T1000 (cell line): ENCODE measurements at regions not wholly inside any gene's neighbourhood (a gene's known extent, or its start where the extent isn't known, plus 50 kb on each side); places are given as distances from the start of the nearest gene placed in this dataset.

ENCODE experiments used
- DNase-seq: peaks from one replicate; lab custom pipeline; 2025; ENCODE audit warnings: mixed read lengths; lab: John Stamatoyannopoulos, UW

DNA sequence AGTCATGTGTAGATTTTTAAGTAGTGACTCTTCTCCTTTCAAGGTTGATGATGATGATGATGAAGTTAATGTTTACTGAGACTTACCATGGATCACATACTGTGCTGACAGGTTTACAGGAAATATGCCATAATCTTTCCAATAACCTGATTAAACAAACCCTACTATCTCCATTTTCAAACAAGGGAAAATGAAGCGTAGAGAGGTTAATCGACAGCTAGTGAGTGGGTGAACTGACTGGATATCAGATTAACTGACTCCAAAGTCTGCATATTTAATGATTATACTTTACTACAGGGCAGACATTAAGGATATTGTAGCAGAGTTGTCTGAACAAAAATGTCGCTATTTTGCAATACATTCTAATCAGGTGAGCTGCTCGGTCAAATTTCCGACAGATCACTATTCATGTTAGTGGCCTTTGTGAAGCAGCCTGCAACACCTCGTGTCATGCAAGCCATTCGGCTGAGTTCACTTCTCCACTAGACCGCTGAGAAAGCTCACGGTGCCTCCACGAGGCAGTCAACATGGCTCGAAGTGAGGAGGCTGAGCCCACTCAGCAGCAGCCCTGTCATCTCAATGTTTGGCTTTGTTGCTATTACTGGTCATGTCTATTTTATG, 264.2 kb downstream of the NFKBIZ start:
- no peak for DNase-seq

DNA sequence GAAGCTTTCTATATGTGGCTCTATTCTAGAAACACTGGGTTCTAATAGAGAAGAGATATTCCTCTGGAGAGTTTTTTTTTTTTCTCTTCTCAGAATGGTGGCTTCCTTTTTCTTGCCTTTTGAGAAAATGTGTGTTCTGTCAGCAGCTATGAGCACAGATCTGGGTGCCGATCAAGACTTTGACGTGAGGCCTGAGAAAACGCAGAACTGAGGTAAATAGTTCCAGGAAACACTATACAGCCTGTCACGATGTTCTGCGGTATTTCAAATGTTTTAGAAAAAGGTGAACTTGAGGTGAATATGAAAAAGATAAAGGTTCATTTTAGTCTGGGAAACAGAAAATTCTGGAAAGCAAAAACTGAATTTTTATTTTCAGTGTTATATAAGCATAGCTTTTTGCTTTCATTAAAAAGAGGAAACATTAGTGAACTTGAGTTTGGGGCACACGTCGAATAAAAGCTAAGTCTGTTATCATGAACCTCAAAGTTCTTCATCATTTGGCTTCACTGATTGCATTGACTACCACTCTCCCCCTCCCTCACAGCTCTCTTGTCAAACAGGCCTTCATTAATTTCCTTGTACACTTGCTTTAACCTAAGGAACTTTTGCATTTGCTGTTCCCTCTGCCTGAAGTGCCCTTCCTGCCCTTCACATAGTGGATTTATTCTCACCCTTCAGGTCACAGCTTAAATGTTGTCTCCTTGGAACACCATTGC, 265.1 kb downstream of the NFKBIZ start:
- no peak for DNase-seq

DNA sequence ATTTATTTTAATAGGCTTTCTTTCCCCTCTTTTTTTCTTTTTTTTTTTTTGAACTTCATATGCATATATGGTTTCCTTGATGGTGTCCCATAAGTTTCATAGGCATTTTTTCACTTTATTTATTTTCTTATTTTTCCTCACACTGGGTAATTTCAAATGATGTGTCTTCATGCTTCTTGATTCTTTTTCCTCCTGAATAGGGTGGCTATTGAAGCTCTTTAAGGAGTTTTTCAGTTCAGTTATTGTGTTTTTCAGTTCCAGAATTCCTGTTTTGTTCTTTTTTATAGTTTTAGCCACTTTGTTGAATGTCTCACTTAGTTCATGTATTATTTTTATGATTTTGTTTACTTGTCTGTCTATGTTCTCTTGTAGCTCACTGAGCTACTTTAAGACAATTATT, 273.2 kb downstream of the NFKBIZ start:
- DNase-seq = no peak

DNA sequence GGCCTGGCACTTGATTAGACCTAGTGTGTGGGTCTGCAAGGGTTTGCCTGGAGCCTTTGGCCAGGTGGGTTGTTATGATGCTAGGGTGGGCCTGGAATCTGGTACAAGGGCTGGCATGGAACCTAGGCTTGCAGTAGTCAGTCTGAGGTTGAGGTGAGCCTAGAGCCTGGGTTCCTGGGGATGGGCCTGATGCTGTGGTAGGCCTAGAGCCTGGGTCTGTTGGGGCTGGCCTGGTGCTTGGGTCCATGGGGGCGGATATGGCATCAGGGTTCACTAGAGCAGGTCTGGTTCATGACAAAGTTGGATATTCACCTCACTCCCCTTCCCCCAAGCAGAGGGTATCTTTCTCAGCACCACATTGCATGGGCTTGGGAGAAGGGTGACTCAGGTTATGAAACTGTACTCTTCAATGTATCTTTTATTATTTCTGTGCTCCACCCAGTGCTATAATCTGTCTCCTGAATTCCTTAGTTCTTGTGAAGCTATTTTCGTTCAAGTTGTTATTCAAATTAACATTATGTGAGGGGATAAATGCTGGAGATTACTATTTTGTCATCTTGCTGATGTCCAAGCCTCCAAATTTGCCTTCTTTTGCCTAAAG, 274.4 kb downstream of the NFKBIZ start:
- no peak for DNase-seq

DNA sequence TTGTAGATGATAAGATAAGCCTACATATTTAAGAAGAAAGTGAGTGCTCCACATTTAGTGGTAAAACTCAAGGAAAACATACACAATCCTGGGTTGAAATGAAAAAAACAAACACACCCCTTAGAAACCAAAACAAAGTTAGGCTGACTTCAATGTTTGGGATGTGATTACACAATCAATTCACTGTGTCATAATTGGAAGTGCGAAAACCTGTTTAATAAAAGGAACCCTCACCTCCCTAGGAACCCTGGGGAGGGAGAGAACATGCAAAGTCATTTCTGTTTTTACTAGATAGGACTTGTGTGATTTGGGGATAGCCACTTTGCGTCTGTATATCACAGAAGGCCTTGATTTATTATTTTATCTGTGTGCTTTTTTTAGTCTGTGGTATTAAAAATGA, 275.0 kb downstream of the NFKBIZ start:
- DNase-seq = no peak

DNA sequence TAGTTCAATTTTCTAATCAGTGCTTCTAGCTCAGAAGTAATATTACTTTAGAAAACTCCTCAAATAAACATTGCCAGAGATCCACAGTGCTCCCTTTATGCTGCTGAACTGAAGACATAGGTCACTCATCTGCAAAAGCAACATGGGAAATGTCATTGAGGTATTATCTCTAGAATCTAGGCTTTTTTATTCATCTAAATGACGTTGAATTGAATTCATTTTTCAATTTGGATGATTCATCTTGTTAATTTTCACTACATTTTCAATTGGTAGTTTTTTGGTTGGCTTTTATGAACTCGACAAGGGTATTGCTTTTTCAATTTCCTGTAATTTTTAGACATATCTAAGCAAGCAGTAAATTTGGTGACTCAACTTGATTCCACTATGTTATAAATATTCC, 275.4 kb downstream of the NFKBIZ start:
- DNase-seq = no peak

DNA sequence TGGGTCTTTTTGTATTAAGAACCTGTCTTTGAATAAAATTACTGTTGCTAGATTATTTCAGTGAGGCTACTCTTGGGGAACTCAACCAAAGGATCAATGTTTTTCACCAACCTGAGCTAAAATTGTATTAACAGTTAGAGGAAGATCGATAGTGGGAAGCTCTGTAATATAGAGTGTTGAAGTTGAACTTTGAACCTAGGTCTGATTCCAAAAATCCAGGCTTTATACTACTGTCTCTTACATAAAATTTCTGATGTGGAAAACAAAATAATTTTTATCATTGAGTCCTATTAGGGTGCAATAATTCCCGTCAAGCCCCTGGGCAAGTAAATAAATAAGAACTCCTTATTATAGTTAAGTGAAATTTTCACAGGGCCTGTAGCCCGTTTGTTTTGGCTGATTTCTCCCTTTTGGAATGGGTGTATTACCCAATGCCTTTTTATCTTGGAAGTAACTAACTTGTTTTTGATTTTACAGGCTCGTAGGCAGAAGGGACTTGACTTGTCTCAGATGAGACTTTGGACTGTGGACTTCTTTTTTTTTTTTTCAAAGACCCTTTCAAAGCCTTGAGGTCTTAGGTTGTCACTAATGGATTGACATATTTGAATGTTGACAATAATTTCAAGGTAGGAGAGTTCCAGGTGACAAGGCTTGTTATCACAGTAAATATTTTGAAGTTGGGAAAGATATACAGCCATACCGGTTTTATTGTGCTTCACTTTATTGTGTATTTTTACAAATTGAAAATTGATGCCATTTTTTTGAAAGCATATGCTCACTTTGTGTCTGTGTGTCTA, 276.1 kb downstream of the NFKBIZ start:
- DNase-seq = no peak

DNA sequence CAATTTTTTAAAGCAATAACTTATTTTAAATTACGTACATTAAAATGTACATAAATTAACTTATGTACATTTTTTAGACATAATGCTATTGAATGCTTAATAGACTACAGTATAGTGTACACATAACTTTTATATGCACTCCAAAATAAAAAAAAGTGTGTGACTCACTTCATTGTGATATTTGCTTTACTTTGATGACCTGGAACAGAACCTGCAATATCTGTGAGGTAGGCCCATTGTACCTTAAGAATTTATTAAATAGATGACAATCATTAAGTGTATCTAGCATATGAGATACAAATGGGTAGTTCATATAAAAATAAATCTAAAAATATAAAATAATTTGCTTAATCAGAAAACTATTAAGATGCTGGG, 276.7 kb downstream of the NFKBIZ start:
- no peak for DNase-seq

DNA sequence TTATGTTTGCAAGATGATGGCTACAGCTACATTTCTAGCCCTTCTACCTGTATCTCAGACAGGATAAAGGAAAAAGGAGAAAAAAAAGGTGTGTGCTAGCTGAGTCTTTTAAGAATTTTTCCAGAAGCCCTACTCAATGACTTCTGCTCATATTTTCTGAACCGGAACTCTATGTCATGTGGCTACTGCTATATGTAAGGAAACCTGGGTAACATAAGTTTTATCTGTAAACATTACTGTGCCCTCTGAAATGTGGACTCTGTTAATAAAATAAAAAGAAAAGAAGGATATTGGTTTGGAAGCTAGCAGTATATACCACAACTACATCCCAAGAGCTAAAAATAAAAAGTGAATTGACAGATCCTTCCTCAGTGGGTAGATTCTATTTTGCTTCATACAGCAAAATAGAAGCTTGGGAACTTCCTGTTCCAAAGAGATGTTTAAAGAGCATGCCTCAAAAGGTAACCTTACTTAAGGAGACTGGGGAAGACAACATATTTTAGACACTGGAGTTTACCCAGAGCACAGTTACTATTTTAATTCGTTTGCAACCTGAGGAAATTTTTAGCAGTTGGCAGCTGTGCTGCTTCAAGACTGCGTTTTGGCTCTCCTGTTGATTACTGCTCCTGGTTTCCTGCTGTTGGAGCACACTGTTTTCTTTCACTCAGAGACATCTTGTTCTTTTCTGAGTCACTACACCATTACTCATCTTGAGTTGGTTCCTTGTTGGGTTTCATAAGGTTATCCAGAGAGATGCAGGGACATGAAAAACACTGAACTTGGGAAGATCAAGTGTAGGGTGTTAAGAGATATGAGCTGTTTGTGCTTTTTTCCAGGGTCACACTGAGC, 280.7 kb downstream of the NFKBIZ start:
- DNase-seq = no peak

DNA sequence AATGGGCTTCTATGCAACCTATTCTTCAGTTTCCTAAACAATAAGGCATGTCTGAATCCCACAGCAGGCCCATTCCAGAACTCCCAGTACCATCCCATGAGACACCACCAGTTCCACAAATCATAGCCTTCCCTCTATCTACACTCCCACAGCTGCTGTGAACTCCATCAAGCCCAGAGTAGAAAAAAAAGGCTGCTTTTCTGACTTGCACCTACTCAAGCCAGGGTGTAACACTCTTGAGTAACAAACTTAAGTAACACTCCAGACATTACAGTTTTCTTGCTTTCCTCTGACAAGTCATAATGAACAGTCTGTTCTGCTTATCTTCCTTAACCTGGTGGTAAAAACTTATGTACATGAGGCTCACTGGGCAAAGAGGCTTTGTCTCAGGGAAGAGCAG, 283.1 kb downstream of the NFKBIZ start:
- no peak for DNase-seq

DNA sequence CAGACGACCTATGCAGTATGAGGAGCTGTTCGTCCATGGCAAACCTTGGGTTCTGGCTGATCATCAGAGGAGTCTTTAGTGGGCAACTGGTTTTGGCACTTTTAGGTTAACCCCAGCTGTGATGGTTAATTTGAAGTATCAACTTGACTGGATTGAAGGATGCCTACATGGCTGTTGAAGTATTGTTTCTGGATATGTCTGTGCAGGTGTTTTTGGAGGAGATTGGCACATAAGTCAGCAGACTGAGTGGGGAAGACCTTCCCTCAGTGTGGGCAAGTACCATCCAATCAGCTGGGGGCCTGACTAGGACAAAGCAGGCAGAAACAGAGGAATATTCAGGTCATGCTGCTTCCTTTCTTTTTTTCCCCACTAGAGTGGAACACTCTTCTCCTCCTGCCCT, 284.1 kb downstream of the NFKBIZ start:
- no peak for DNase-seq

DNA sequence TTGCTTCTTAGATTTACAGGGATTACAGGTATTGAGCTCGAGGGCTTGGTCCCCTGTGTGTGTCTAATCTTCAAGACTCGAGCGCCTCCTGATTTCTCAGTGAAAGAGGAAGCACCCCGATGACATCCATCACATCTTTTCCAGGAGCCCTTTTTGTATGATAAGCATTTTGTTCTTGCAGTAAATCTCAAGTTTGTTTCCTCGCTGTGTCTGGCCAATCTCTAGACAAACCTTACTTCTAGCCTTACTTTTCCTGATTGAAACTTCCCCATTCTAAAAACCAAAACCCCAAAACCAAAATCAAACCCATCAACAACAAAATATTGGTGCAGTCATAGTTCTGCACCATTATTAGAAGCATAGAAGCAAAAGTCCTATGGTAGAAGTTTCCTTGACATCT, 286.0 kb downstream of the NFKBIZ start:
- DNase-seq = no peak

DNA sequence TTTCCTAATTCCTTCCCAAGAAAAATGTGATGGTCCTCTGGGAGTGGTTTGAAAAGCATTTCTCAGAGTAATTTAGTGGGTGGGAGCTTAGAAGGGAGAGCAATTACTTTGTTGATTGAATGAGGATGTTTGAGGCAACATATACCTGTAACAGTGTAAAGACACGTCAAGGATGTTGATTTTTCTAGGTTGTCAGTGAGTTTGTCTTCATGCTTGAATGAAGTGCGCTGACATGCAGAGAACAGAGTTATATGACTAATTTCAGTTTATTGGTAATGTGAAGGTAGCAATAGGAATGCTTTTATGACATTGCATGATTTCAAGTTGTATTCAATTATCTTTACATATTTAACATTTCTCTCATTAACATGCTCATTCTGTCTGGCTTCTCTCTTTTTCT, 286.9 kb downstream of the NFKBIZ start:
- DNase-seq = no peak

DNA sequence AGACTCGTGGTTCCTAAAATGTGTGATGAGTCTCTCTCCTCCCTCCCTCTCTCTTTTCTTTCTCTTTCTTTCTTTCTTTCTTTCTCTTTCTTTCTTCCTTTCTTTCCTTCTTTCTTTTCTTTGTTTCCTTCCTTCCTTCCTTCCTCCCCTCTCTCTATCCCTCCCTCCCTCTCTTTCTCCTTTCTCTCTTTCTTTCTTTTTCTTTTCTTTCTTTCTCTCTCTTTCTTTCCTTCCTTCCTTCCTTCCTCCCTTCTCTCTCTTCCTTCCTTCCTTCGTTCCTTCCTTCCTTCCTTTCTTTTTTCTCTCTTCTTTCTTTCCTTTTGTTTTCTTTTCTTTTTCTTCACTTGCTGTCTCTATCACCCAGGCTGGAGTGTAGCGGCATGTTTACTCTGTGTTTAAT, 290.8 kb downstream of the NFKBIZ start:
- no peak for DNase-seq

DNA sequence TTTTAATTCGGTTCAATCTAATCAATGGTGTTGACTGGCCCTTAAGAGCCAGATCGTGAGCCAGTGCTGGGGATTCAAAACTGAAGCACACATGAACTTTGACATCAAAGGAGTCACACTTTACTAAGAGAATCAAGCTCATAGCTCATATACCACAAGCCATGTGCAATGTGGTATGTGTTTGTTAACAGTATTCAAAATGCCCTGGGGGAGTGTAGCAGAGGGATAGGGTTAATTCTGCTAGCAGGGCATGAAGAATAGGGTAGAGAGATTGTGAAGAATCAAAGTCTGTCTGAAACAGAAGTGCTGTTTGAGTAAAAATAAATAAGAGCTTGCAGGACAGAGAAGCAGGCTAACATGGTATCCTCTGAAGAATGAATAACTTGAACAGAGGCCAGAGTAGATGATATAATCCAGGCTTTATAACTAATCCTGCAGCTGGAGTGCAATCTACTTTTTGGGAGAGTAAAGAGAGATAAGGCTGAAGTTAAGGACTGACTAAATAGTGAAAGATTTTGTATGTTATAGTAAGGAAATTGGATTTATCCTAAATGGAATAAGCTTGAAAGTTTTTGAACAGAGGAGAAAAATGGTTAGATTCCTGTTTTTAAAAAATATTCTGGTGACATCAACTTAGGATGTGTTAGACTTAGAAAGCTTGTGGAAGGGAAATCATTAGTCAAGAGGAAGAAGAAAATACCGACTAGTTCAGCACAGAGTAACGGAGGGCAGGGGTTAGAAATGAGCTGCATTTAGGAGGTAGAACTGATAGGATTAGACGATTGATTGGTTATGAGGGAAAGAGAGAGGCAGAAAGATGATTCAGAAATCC, 292.0 kb downstream of the NFKBIZ start:
- DNase-seq = no peak

DNA sequence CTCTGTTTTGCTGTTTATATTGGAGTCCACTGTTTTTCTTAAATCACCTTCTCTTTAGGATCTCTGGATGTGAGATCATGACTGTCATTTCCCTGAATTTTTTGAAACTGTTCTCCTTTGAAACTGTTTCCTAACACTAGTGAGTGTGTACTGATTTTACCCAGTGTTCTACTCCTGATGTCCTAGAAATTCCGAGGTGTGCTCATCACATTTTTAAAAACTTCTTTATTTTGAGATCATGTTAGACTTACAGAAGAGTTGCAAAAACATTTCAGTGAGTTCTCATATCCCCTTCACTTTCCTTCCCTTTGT, 292.6 kb downstream of the NFKBIZ start:
- no peak for DNase-seq

DNA sequence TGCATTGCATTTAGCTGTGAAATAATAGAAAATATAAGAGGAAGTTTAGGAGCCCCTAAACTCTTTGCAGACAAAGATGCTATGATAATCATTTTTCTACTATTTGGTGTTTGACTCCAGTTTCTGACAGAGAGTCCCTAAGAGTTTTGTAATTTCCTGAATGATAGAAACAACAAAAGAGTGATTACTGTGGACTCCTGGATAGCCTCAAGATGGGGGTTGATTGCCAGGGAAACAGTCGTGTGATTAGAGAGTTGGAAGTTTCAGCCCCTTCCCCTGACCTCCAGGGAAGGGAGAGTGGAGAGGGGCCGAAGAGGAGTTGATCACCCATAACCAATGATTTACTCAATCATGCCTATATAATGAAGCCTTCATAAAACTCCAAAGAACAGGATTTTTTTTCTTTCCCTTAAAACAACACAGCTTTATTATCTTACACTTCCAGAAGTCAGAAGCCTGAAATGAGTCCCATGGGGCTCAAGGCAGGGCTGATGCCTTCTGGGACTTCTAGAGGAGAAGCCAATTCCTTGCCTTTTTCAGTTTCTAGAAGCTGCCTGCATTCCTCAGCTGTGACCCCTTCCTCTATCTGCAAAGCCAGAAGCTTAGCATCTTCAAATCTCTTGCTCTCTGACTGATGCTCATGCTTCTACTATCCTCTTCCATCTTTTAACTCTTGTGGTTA, 292.3 kb upstream of the ZPLD1 start:
- DNase-seq = no peak

DNA sequence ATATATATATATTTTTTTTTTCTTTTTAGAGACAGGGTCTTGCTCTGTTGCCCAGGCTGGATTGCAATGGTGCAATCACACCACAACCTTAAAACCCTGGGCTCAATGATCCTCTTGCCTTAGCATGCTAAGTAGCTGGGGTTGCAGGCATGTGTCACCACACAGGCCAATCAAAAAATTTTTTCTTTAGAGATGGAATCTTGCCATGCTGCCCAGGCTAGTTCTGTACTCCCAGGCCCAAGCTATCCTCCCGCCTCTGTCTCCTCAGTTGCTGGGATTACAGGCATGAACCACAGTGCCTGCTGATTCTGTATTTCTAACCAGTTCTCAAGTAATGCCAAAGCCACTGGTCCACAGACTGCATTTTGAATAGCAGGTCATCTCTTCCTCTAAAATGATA, 291.3 kb upstream of the ZPLD1 start:
- DNase-seq = no peak

DNA sequence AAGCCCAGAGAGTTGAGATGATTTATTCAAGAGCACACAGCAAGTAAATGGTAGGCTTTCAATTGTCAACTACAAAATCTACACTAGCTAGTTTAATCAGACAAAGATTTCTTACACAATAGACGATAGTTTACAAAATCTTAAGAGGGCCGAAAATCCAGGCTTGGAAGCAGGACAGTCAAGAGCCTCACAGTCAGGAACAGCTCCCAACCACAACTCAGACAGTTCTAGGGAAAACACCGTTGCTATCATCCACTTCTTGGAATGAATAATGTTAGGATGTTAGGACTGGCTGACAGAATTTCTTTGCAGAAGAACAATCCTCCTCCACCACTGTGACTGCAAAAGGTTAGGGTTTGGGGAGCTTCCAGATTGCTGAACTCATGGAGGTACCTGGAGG, 290.8 kb upstream of the ZPLD1 start:
- no peak for DNase-seq

DNA sequence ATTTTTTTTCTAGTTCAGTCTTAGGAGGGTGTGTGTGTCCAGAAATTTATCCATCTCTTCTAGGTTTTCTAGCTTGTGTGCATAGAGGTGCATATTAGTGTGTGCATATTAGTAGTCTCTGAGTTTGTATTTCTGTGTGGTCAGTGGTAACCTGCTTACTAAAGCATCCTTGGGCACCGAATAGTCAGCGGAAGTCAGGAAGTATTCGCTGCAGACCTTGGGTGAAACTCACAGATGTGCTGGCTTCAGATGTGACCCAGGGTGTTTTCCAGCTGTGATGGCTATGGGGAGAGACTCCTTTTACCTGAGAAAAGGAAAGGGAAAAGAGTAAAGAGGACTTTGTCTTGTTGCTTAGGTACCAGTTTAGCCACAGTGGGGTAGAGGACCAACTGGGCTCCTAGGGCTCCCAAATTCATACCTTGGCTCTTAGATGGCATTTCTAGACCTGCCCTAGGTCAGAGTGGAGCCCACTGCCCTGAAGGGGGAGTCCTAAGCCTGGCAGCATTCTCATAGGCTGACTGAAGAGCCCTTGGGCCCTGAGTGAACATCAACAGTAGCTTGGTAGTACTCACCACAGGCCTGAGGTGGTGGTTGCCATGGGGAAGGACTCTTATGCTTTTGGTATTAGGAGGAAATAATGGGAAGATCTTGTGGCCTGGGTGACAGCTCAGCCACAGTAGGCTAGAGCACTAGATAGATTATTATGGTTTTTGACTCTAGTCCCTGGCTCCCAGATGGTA, 286.0 kb upstream of the ZPLD1 start:
- DNase-seq = no peak
